GM23248 (cell line): ENCODE measurements at regions not wholly inside any gene's neighbourhood (a gene's known extent, or its start where the extent isn't known, plus 50 kb on each side); places are given as distances from the start of the nearest gene placed in this dataset.

Experiments used
- EZH2 ChIP-seq: fragments of 200-600 bp; sonication (generic); IDR thresholded peaks from 2 replicates; pipeline ENCODE4 v1.6.1; 2018; ENCODE audit warnings: antibody characterized with exemption, mild to moderate bottlenecking; ENCODE audit not compliant: insufficient read depth, poor library complexity, severe bottlenecking
- EZH2phosphoT487 ChIP-seq: fragments of 200-600 bp; sonication (generic); IDR thresholded peaks from 2 replicates; pipeline ENCODE4 v1.6.1; 2018; ENCODE audit warnings: antibody characterized with exemption, moderate library complexity, mild to moderate bottlenecking, low read depth; ENCODE audit not compliant: insufficient read depth

GRCh38 chrX:4710618-4711433 is 997.4 kb upstream of the PRKX start:
- TF ChIP-seq EZH2: no peak
- TF ChIP-seq EZH2phosphoT487: no peak
